GM19239 (cell line): ENCODE measurements at regions not wholly inside any gene's neighbourhood (a gene's known extent, or its start where the extent isn't known, plus 50 kb on each side); places are given as distances from the start of the nearest gene placed in this dataset.

Source experiments
- DNase-seq: peaks from one replicate; pipeline ENCODE4 v3.0.0; 2011; ENCODE audit warnings: low spot score; ENCODE audit not compliant: insufficient read length
- FAIRE-seq: peaks from 2 replicates; lab custom pipeline; 2011; peaks lifted over from hg19 to GRCh38; lab: Jason Lieb, UNC

- no peak for DNase-seq
- no peak for FAIRE-seq
These were observed 174.0 kb upstream of the MYL2 start for GRCh38 chr12:111094157-111095010.

GRCh38 chr12:111093428-111094142 lies 173.2 kb upstream of the MYL2 start:
- DNase-seq (no peak), FAIRE-seq (no peak)

GRCh38 chr12:111091051-111091450 lies 170.7 kb upstream of the MYL2 start:
- no peak for FAIRE-seq
- no peak for DNase-seq

- FAIRE-seq (no peak), DNase-seq (no peak)
These were observed 169.2 kb upstream of the MYL2 start for GRCh38 chr12:111089616-111090015.

GRCh38 chr12:111088409-111088808 lies 168.0 kb upstream of the MYL2 start:
- FAIRE-seq (no peak), DNase-seq (no peak)

- no peak for DNase-seq
- FAIRE-seq = no peak
These were observed 166.7 kb upstream of the MYL2 start for GRCh38 chr12:111086947-111087700.

GRCh38 chr12:111085096-111085495 lies 164.7 kb upstream of the MYL2 start:
- FAIRE-seq (no peak), DNase-seq (no peak)

GRCh38 chr12:111084605-111085004 lies 164.2 kb upstream of the MYL2 start:
- FAIRE-seq (no peak), DNase-seq (no peak)

- FAIRE-seq (no peak), DNase-seq (no peak)
These were observed 163.8 kb upstream of the MYL2 start for GRCh38 chr12:111084158-111084557.

GRCh38 chr12:111081600-111081999 lies 161.2 kb upstream of the MYL2 start:
- FAIRE-seq = no peak
- no peak for DNase-seq

GRCh38 chr12:111078731-111079130 lies 158.4 kb upstream of the MYL2 start:
- FAIRE-seq = no peak
- no peak for DNase-seq

GRCh38 chr12:111076611-111077451 lies 156.5 kb upstream of the MYL2 start:
- no peak for DNase-seq
- FAIRE-seq = no peak

- no peak for DNase-seq
- FAIRE-seq = no peak
These were observed 155.8 kb upstream of the MYL2 start for GRCh38 chr12:111076199-111076598.

GRCh38 chr12:111074965-111075364 lies 154.6 kb upstream of the MYL2 start:
- DNase-seq (no peak), FAIRE-seq (no peak)

- FAIRE-seq = no peak
- DNase-seq = no peak
These were observed 154.2 kb upstream of the MYL2 start for GRCh38 chr12:111074559-111074958.

- no peak for DNase-seq
- no peak for FAIRE-seq
These were observed 153.0 kb upstream of the MYL2 start for GRCh38 chr12:111073370-111073769.

- DNase-seq = no peak
- no peak for FAIRE-seq
These were observed 151.9 kb upstream of the MYL2 start for GRCh38 chr12:111072299-111072698.

- DNase-seq (no peak), FAIRE-seq (no peak)
These were observed 149.5 kb upstream of the MYL2 start for GRCh38 chr12:111069886-111070285.

- FAIRE-seq (no peak), DNase-seq (no peak)
These were observed 147.9 kb upstream of the MYL2 start for GRCh38 chr12:111068290-111068689.

- FAIRE-seq = no peak
These were observed 147.1 kb upstream of the MYL2 start for GRCh38 chr12:111067498-111067897.

More at GRCh38 chr12:111067498-111067897, 147.1 kb upstream of the MYL2 start:
- no peak for DNase-seq
